Uterus (tissue), 3 donors: ENCODE measurements at regions not wholly inside any gene's neighbourhood (a gene's known extent, or its start where the extent isn't known, plus 50 kb on each side); places are given as distances from the start of the nearest gene placed in this dataset.

Experiments used
- DNase-seq, 2 donors: peaks; one replicate each; pipeline ENCODE4 v3.0.0-alpha.2; 2019 to 2020
- H3K27ac ChIP-seq, 2 donors: fragments of 200-600 bp; sonication (generic); 1 replicate in 1 of 2; 2 replicates in 1 of 2; pipeline ENCODE4 v1.5.1; 2016 to 2018
- H3K27me3 ChIP-seq, 2 donors: fragments of 200-600 bp; sonication (generic); one replicate each; pipeline ENCODE4 v1.5.1; 2018 to 2019; ENCODE audit warnings: control low read depth in 1 of 2
- H3K36me3 ChIP-seq, 2 donors: fragments of 200-600 bp; sonication (generic); one replicate each; pipeline ENCODE4 v1.5.1; 2019; ENCODE audit warnings: control low read depth in 1 of 2
- H3K4me1 ChIP-seq, 2 donors: fragments of 200-600 bp; sonication (generic); one replicate each; pipeline ENCODE4 v1.5.1; 2018 to 2019; ENCODE audit warnings: control low read depth in 1 of 2
- H3K4me3 ChIP-seq, 2 donors: fragments of 200-600 bp; sonication (generic); 1 replicate in 1 of 2; 2 replicates in 1 of 2; pipeline ENCODE4 v1.5.1; 2018 to 2019; ENCODE audit warnings: mild to moderate bottlenecking in 1 of 2
- H3K9me3 ChIP-seq, 2 donors: fragments of 200-600 bp; sonication (generic); one replicate each; pipeline ENCODE4 v1.5.1; 2019; ENCODE audit warnings: control low read depth in 1 of 2
- POLR2A ChIP-seq, 2 donors: fragments of 450-650 bp; IDR thresholded peaks; one replicate each; pipeline ENCODE4 v1.6.1; 2016; ENCODE audit warnings: antibody characterized with exemption in 2 of 2, mild to moderate bottlenecking in 1 of 2, moderate library complexity in 1 of 2
- intact Hi-C: fragments of 100-400 bp; cut with DNase I; formaldehyde crosslinking; loops from one replicate; pipeline ENCODE4 v1.15.1; 2023; ENCODE audit warnings: low total_unique reads
- TF ChIP-seq, protein P1 (sequence below), 4 experiments: fragments of 200-600 bp in 2 of 4; fragments of 450-650 bp in 2 of 4; sonication (generic) in 2 of 4; IDR thresholded peaks; one replicate each; pipeline ENCODE4 v1.5.1; 2016 to 2019; ENCODE audit warnings: antibody characterized with exemption in 4 of 4, mild to moderate bottlenecking in 2 of 4, moderate library complexity in 1 of 4
- donor health status: DM: yes; HTN: yes; CAD: no.

DNA sequence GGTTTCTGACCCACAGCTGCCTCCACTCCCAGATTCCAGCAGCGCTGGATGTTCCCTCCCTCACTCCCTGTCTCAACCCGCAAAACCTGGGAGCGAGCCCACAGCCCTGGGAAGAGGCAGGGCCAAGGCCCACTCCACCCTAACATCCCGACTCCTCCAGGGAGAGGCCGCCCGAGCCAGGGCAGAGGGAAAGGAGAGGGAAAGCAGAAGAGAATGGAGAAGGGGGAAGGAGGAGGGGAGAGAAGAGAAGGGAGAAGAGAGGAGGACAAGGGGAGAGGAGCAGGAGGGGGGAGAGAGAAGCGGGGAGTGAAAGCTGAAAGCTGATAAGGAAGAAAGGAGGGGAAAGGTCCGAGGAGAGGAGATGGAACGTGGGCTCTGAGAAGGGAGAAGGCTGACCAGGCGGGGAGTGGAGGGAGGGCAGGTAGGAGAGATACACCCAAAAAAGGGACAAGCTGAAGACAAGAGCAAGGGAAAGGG is 120.2 kb upstream of the PJA1 start:
- TF ChIP-seq, protein P1, sequence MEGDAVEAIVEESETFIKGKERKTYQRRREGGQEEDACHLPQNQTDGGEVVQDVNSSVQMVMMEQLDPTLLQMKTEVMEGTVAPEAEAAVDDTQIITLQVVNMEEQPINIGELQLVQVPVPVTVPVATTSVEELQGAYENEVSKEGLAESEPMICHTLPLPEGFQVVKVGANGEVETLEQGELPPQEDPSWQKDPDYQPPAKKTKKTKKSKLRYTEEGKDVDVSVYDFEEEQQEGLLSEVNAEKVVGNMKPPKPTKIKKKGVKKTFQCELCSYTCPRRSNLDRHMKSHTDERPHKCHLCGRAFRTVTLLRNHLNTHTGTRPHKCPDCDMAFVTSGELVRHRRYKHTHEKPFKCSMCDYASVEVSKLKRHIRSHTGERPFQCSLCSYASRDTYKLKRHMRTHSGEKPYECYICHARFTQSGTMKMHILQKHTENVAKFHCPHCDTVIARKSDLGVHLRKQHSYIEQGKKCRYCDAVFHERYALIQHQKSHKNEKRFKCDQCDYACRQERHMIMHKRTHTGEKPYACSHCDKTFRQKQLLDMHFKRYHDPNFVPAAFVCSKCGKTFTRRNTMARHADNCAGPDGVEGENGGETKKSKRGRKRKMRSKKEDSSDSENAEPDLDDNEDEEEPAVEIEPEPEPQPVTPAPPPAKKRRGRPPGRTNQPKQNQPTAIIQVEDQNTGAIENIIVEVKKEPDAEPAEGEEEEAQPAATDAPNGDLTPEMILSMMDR (IDR thresholded peaks at IDR 0.05), result no peak
- TF ChIP-seq POLR2A (IDR thresholded peaks at IDR 0.05), result no peak
- Histone ChIP-seq H3K27ac (peak overlapping the region; percentile 70 to 87), H3K27me3 (no peaks in the 10 kb centered on the region), H3K4me1 (peaks cover 0 to 4% of the 10 kb centered on the region in 2 donors), H3K36me3 (no peaks in the 10 kb centered on the region), H3K4me3 (peak overlapping the region; percentile 23 to 33), H3K9me3 (no peaks in the 10 kb centered on the region)
- DNase-seq, result peak; percentile 82 to 84
- intact Hi-C loops, result loop anchor here (5.0 to 10.0 kb wide), 2 partner anchors 221 to 458 kb away; partner anchors contain the start of gene EFNB1

DNA sequence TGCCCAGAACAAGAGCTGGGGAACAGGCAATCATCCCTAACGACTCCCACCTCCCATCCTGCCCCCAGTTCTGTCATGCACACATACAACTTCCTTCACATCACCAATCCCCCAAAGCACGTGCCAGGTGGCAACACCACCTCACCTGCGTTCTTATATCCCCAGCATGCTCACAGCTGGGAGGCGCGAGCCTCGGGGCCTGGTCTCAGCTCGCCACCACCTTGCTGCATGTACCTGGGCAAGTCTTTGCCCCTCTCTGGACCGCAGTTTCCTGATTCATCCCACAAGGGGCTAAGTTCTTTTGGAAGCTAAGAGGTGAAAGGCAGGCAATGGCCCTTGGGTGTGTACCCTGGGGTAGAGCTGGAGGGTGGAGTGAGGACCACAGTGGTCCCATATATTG is 119.2 kb upstream of the PJA1 start:
- no peak for TF ChIP-seq POLR2A (IDR thresholded peaks at IDR 0.05)
- TF ChIP-seq, protein P1 (IDR thresholded peaks at IDR 0.05), result no peak
- DNase-seq, result no peak
- Histone ChIP-seq H3K27ac (peak overlapping the region; percentile 70 to 87), H3K4me3 (no peak overlapping the region), H3K9me3 (no peaks in the 10 kb centered on the region), H3K36me3 (no peaks in the 10 kb centered on the region), H3K4me1 (peaks cover 0 to 4% of the 10 kb centered on the region in 2 donors), H3K27me3 (no peaks in the 10 kb centered on the region)
- intact Hi-C loops, result loop anchor here (10.0 kb wide), 1 partner anchor 220 kb away; no protein-coding TSS in a partner anchor

DNA sequence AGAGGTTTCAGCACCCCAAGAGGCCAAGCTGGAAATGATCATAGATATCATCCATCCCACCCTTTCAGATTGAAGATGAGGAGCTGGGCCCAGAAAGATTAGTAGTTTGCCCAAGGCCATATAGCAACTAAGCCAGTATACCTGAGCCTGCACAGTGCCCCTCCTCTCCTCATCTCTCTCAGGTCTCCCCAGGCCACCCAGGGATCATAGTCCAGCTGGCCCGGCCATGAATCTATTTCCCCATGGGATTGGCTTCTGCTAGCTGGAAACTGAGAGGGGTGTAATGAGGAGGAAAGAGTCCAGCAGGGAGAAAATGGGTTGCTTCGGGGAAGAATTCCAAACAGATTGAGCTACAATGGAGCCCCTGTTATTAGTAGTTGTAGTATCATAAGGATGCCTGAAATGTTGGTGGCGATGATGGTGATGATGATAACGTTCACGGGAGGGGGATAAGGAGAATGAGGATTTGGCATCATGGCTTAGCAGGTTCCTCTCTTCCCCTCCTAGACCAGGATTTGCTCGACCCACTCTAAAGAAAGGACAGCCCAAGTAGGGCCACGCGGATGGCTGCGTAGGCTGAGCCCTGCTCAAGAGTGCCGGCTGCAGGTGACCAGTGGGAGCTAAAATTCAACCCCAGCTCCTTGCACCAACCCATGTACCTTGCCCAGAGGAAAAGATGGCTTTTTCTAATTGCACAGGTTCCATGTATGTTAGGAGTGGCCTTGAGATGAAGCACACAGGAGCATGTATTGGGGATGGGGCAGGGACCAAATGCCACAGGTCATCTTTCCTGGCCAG is 117.8 kb upstream of the PJA1 start:
- no peaks in the 10 kb centered on the region for H3K36me3 ChIP-seq
- TF ChIP-seq, protein P1 (IDR thresholded peaks at IDR 0.05), result no peak
- no peak for TF ChIP-seq POLR2A (IDR thresholded peaks at IDR 0.05)
- H3K9me3 ChIP-seq, result no peaks in the 10 kb centered on the region
- no peak overlapping the region for H3K27ac ChIP-seq
- peaks cover 0 to 4% of the 10 kb centered on the region in 2 donors for H3K4me1 ChIP-seq
- no peak for DNase-seq
- intact Hi-C loops, result loop anchor here (10.0 kb wide), 1 partner anchor 218 kb away; no protein-coding TSS in a partner anchor
- H3K4me3 ChIP-seq, result no peak overlapping the region
- H3K27me3 ChIP-seq, result no peaks in the 10 kb centered on the region

DNA sequence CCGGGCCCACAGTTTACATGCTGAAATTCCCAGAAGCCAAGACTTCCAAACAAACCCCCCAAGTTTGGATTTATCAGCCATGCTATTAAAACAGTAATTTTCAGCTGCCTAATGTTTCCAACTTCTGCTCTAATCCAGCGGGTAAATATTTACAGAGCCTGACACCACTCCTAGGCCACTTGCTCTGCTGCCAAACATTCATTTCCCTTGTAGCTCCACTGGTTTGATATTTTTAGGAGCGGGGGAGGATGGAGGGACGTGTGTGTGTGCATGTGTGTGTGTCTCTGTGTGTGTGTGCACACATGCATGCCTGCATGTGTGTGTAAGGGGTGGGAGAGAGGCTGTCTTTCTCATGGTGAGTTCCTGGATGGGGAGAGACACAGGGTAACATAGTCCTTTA is 115.7 kb upstream of the PJA1 start:
- no peak for TF ChIP-seq POLR2A (IDR thresholded peaks at IDR 0.05)
- TF ChIP-seq, protein P1 (IDR thresholded peaks at IDR 0.05), result no peak
- Histone ChIP-seq H3K27ac (no peak overlapping the region), H3K4me3 (no peak overlapping the region), H3K9me3 (no peaks in the 10 kb centered on the region), H3K27me3 (no peaks in the 10 kb centered on the region), H3K4me1 (no peaks in the 10 kb centered on the region), H3K36me3 (no peaks in the 10 kb centered on the region)
- no peak for DNase-seq
- intact Hi-C loops, result loop anchor here (10.0 kb wide), 1 partner anchor 216 kb away; no protein-coding TSS in a partner anchor

DNA sequence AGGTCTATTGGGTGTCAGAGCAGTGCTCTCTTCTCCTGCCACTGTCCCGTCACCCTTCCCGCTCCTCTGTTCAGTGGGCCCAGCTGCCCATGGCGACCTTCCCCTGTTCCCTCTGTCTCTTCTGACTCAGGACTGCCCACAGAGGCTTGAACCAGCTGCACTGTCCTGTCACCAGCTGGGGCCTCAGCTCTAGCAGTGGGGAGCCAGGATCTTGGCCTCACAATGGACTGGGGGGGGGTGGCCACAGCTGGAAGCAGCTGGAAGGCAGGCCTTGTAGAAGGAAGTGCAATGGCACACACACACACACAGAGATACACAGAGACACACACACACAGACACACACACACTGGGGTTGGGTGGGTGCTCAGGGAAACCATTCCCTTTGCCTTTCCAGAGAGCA is 114.0 kb upstream of the PJA1 start:
- Histone ChIP-seq H3K27me3 (no peaks in the 10 kb centered on the region), H3K36me3 (no peaks in the 10 kb centered on the region), H3K4me3 (no peak overlapping the region), H3K4me1 (no peaks in the 10 kb centered on the region), H3K9me3 (no peaks in the 10 kb centered on the region), H3K27ac (no peak overlapping the region)
- intact Hi-C loops, result no loop called here
- DNase-seq, result no peak
- TF ChIP-seq POLR2A (IDR thresholded peaks at IDR 0.05), result no peak
- TF ChIP-seq, protein P1 (IDR thresholded peaks at IDR 0.05), result no peak
